Kidney capillary endothelial cell (primary cell): ENCODE measurements at regions not wholly inside any gene's neighbourhood (a gene's known extent, or its start where the extent isn't known, plus 50 kb on each side); places are given as distances from the start of the nearest gene placed in this dataset.
"Not testable (repeated sequence)": the region's sequence is repeated elsewhere in the genome, so short reads cannot be mapped to it uniquely, and the experiment has no call there.

ENCODE experiments used
- DNase-seq: peaks from one replicate; pipeline ENCODE4 v3.0.0-alpha.2; 2018; ENCODE audit warnings: low spot score

DNA sequence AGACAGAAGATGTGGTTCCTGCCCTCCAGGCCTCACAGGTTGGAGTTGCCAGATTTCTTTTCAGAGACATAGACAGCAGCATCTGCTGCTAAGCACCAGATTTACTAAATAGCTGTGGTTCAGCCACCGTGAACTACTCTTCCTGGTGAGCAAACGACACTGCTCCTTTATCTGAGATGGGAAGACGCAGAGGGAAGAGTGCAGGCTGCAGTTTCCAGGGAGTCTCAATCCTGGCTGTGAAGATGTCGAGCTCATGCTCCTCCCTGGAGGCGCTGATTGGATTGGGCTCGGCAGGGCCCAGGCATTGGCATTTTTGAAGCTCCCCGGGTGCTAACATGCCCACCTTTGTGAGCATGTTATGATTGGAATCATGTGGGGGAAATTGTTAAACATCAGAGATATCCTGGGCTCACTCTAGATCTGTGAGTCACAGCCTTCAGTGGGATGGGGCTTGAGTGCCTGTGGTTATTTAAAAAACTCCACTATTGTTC lies 314.8 kb downstream of the TSN start:
- no peak for DNase-seq

DNA sequence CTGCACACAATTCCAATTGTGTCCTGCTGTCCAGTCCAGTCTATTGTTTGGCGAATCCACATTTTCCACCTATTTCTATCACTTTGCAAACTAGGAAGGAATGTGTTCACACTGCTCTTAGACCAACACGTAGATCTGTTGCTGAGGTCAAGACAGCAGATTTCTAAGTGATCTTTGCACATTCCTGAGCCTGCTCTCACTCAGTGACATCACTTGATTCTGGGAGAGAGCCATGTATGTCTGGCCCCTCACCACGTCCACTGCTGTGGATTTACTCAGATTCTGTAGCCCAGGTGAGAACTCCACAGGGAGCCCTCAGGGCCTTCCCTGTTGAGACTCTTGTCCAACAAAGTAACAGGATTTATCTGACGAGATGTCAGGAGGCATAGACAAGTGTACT lies 317.2 kb downstream of the TSN start:
- DNase-seq = no peak

DNA sequence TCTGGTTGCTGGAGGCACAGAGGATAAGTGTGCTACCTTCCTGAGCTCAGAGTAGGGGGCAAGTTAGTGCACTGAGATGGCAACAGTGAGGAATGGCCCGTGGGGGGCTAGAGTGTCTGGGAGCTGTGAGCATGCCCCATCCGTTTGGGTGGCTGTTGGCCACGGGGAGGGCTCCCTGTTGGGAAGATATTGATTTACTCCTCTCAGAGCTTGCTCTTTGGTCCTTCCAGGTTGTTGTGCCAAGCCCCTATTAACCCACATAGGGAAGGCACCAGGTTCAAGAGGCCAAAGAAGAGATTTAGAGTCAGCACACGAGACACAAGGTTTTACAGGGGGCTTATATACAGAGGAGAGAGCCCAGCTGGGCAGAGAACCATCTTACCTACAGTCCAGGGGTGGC lies 318.8 kb downstream of the TSN start:
- no peak for DNase-seq

DNA sequence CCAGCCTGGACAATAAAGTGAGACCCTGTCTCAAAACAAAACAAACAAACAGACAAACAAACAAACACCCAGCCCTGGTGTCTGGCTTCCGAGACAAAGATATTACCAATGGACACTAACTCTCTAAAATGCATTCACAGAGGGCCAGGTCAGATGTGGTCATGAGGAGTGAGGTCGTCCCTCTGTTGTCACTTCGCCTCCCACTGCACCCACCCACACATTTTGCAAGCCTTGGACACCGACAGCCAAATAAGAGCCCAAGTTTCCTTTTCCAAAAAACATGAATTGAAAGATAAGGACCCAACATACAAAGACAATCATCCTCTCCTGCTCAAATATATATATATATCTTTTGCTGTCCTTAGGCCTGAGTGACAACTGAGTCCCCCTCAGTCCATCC lies 319.9 kb downstream of the TSN start:
- no peak for DNase-seq

DNA sequence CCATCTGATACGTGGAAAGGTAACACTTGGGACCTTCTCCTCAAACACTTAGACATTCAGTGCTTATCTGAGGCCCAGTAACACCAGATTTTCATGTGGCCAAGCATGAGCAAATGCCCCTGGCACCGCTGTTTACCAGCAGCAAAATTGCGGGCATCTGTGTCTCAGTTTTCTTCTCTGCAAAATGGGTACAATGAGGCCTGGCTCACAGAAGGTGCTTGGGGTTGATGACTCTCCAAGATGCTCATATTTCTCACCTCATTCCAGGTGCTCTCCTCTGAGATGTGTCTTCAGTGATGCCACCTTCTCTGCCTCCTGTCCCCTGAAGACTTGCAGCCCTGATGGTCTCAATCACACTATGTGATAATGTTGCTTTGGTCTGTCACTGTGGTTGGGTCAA lies 321.7 kb downstream of the TSN start:
- DNase-seq = no peak

DNA sequence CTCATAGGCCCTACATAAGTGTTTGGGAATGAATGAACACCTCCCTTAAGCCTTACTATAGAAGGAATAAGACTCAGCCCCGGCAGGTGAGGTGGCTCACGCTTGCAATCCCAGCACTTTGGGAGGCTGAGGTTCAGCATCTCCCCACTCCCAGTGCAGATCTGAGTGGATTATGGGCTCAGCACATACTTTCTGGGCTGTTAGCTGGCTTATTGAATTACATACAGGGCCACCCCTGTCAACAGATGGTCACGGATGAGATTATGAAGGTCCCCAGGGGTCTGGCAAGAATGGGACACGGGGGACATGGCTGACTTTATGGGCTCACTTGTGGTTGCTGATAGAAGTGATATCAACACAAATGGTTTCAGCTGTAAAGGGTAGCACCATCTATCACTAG lies 322.3 kb downstream of the TSN start:
- no peak for DNase-seq

DNA sequence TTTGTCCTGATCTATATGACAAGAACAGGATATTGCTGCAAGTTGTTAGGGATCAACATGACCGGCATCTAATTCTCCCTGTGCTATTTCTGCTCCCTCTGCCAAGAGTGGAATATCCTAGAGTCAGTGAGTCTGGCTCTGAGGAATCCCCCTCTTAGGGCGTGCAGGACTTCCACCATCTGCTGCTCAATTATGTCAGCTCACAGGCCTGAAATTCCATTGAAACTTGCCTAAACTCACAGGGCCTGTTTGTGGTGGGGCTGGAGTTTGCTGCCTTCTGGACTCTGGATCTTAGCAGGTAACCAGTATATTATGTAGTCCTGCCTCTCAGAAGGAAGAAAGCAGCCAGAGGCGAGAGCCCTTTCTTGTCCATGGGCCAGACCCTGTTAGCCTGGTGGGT lies 323.0 kb downstream of the TSN start:
- peak; percentile 24 for DNase-seq

DNA sequence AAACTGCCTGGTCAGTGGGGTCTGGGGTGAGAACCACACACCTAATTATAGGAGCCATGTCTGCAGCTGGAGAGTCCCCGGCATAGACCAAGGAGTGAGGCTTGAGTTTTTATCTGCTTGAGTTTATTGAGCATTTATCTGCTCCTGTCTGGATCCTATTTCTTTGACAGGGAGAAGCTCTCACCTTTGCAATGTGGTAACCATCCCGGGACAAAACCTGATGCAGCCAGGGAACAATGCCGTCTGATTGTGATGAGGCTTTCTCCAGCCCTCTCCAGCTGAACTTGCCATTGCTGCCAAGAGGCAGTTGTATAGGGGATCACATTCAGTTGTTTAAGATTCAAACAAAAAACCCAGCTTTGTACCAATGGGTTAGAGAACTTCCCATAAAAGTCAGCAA lies 324.4 kb downstream of the TSN start:
- DNase-seq = no peak

DNA sequence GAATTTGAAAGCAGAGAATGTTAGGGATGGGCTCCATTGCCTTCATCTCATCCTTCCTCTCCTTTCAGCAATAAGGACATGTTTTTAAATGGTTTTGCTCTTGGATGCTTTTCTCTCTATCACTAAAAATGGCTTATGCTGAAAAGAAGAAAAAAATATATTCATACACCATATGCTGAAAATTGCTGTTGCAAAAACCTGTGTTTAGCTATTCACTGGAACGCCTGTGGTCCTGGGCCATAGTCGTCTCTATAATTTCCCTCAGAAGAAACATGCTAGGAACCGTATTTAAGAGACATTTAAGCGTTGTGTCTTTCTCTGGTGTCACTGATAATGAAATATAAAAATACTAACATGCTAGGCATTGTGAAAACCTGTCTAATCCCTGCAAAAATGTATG lies 324.9 kb downstream of the TSN start:
- DNase-seq = no peak

DNA sequence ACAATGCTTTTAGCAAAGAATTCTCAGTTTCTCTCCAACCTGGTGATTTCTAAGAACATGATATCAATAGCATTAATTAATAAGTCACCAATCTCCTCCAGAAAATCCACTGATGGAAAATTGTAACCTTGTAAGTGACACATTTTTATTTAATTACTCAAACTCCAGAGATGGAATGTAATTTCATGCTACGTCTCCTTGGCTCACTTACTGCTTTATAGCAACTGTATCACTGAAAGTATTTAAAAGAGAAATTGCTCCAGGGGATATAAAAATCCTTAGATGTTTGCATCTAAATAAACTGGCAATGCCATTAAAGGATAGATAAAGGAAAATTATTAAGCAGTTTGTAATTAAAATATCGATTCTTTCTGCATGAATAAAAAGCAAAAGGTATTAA lies 325.4 kb downstream of the TSN start:
- no peak for DNase-seq

DNA sequence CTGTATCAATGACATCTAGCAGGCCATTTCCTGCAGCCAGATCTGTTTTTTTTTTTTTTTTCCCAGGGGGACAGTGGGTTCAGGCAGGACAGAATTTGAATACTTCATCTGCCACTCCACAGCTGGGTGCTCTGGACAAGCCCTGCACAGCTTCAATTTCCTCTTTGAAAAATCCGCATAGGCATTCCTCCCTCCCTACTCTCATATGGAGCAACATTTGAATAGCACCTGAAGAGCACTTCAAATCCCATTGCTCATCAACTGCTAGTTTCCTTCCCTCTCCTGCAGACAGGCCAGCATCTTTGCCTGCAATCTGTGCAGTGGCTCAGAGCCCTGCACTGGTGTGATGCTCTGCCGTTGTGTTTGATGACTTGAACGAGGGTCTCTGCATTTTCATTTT lies 326.3 kb downstream of the TSN start:
- no peak for DNase-seq

DNA sequence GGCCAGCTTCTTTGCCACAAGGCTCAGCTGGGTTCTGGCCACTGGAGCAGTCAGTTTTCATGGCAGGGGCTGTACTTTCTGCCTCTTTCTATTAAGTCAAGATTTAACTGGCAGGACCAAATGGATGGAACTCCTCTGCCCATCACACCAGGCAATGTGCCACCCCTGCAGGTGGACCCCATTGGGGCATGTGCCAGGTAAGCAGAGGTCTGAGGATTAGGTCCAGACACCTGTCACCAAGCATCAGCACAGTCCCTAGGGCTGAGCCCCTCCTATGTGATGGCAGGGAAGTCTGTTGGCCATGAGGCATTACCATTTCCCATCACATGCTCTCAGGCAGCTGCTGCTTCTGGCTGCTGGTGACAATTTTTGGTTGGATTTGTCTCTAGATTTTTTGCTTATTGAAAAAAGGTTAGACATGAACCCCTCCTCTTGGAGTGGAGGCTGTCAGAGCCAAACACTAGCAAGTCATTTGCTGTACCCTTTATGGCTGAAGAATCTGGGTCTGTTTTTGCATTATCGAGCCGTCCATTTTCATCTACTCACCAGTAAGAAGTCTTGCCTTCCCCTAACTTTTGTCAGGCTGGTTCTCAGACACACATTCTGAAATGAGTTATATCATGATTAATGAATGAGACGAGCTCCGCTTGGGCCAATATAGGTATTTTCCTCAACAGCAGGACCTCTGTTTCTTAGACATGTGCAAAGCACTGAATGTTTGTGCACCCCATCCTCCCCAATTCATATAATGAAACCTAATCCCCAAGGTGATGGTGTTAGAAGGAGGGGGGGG lies 328.0 kb downstream of the TSN start:
- no peak for DNase-seq

DNA sequence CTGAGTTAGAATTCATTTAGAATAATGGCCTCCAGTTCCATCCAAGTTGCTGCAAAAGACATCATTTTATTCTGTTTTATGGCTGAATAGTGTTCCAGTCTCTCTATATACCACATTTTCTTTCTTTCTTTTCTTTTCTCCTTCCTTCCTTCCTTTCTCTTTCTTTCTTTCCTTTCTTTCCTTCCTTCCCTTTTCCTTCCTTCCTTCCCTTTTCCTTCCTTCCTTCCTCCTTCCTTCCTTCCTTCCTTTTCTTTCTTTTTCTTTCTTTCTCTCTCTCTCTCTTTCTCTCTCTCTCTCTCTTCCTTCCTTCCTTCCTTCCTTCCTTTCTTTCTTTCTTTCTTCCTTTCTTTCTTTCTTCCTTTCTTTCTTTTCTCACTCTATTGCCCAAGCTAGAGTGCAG lies 330.2 kb downstream of the TSN start:
- not testable (repeated sequence) for DNase-seq

DNA sequence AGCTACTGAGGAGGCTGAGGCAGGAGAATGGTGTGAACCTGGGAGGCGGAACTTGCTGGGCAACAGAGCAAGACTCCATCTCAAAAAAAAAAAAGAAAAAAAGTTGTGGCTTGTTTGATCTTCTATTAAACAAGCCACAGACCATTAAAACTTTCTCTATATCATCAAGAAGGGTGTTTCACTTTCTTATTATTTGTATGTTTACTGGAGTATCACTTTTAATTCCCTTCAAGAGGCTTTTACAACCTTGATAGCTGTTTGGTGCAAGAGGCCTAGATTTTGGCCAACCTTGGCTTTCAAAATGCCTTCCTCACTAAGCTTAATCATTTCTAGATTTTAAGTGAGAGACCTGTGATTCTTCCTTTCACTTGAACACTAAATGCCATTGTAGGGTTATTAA lies 339.1 kb downstream of the TSN start:
- no peak for DNase-seq

DNA sequence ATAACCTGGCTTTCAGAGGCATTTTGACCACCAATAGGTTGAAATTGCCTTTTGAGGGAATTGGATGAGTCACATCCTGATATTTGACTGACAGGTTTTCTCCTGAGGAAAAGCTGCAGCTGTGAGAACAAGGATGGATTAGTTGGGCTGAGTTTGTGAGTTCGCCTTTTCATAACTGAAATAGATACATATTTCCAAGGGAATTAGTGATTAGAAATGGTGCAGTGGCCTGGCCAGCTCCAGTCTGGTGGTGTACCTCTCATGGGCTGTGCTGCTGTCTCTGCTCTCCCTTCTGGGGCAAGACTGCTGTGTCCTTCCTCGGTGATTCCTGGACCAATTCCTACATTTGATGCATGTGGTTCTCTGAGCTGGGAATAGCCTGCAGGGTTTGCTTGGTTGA lies 341.3 kb downstream of the TSN start:
- DNase-seq = no peak

DNA sequence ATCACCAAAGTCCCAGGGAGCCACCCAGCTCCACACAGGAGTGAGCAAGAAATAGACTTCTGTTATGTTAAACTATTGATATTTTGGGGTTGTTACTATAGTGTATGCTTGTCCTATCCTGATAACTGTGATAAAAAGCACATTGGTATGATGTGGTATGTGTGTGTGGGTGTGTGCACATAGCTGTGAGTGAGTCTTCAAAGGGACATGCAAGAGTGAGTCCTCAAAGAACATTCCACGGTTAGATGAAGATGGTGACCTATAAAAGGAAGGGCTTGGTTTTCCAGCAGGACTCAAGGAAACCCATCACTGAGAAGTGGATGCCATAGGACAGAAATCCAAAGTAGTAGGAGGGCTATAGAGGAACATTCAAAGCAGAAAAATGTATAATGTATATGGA lies 342.9 kb downstream of the TSN start:
- DNase-seq = no peak

DNA sequence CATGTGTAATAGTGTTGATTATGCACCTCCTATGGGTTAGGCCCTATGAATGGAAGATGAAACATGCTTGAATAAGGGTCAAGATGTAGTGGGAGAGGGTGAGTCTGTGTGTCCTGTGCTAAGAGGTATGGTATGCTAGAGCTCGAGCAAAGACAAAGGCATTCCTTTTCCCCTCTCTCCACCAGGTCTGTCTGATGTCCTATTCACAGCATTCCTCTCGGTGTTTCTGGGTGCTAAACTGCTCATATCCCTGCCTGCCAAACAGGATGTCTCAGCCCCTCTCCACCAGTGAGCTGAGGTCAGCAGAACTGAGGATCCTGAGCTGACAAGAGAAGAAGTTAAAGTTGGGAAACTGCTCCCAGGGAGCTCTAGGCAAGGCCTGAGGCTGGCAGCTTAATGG lies 344.9 kb downstream of the TSN start:
- peak; percentile 75 for DNase-seq

DNA sequence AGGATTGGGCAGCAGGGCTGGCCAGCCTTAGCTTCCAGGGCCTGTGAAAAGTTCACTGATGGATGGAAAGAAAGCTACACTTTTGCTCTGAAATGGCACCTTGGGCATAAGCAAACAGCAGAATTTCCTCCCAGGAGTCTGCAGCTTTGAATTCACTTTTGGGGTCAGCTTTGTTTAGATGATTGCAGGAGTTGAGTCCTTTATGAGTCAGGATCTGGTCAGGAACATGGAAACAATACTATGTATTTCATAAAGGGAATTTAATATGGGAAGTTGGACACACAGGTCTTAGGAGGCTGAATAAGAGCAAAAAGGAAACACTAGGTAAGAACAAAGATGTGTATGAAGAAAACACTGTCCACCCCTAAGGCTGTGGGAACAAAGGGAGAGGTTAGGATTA lies 345.3 kb downstream of the TSN start:
- DNase-seq = peak; percentile 71

DNA sequence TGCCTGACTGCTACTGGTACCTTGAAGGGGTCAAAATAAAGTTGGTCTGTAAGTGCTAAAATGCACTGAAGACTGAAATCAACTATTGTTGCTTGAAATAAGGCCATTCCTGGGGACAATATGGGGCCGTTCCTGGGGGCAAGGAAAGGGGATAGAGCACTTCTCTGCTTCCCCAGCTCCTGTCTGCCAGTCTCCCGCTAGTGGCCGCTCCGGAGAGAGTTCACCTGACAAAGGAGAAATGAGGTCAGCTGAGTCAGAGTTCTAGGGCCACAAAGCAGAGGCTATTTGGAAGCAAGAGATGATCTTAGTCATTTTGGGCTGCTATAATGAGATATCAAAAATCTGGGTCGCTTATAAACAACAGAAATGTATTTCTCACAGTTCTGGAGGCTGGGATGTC lies 345.9 kb downstream of the TSN start:
- no peak for DNase-seq

DNA sequence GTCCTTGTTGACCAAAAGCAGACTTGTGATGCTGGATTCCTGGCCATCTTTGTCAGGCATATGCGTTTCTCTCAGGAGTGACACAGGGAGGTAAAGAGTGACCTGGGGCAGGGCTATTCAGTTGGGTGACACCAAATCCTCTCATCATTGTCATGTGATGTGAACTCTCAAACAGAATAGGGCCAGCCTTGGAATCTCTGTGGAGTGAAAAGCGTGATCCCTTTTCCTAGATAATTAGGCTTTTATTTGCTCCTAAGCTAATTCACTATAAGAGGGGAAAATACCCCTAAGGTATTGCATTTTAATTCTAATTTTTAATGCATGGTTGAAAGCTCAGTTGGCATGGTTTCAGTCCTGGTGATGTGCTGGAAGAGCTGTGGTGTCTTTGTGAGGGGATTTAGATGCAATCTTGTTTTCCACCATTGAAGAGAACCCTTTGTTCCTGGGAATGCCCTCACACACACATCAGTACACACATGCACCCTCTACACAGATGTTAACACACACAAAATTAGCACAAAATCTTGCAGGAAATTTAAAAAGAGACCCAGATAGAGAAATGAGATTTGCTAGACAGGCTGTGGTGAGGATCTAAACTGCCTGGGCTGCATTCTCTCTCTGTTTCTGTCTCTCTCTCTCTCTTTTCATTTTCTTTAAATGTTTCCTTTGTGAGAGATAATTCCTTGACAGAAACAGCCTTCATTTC lies 349.9 kb downstream of the TSN start:
- DNase-seq = no peak

DNA sequence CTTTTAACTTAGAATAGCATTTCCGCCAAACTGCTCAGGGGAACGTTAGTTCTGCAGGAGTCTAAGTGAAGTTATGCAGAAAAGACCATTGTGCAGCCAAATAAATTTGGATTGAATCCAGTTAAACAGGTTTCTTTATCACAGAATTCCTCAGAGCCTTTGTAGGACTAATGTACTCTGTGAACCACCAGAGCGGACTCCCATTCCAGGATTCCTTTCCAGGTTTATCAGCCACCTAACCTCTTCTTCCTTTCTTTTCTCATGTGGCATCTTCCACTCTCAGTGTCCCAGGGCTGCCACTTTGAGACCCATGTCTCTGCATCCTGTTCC lies 350.4 kb downstream of the TSN start:
- peak; percentile 4 for DNase-seq

DNA sequence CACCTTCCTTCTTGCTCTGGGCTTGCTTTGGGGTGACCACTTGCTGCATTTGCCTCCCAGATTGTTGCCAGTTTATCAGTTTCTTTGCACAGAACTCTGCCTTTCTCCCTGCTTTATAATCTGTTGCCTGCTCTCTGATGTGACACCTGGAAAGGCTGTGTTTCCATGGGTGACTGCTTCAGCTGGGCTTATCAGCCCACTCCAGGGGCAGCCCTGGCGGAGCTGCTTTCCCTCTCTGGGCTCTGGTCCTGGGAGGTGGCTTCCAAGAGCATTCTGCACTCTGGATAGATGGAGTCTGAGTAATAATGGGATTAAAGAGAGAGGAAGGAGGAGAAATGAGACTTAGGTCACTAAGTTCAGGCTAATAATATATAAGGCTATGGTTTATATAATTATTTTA lies 352.7 kb downstream of the TSN start:
- no peak for DNase-seq

DNA sequence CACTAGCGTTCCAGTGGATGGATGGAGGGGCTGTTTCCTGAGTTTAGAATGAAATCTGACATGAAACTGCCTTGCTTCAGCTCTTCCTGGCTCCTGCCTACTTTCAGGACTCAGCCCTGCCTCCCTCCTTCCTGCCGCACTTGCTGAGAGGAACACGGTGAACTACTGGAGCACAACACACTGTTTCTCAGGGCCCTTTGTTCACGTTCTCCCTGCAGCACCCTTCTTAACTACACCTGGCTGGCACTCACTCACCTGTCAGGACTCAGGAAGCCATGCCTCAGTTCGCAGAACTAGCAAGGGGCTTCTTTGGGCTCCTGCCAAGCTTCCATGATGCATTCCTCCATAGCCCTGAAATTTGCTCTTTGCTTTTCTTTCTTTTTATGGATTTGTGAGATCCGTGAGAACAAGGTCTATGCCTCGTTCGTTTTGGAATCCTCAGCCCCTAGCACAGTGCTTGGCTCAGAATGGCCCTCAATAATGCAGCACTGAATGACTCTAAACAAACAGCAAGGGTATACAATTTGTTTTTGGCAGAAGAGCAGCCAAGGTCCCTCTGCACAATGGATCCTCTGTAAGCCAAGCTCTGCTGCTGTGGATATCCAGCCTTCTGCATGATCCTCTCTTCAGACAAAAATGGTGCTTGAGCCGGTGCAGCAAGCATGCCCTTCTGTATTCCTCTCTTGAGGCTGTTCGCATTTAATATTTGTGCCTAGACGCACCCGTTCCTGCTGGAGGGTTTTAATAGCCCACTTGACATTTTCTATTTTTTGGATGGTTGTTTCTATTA lies 357.0 kb downstream of the TSN start:
- no peak for DNase-seq
